ENCODE measurements at regions not wholly inside any gene's neighbourhood (a gene's known extent, or its start where the extent isn't known, plus 50 kb on each side); places are given as distances from the start of the nearest gene placed in this dataset.

DNA sequence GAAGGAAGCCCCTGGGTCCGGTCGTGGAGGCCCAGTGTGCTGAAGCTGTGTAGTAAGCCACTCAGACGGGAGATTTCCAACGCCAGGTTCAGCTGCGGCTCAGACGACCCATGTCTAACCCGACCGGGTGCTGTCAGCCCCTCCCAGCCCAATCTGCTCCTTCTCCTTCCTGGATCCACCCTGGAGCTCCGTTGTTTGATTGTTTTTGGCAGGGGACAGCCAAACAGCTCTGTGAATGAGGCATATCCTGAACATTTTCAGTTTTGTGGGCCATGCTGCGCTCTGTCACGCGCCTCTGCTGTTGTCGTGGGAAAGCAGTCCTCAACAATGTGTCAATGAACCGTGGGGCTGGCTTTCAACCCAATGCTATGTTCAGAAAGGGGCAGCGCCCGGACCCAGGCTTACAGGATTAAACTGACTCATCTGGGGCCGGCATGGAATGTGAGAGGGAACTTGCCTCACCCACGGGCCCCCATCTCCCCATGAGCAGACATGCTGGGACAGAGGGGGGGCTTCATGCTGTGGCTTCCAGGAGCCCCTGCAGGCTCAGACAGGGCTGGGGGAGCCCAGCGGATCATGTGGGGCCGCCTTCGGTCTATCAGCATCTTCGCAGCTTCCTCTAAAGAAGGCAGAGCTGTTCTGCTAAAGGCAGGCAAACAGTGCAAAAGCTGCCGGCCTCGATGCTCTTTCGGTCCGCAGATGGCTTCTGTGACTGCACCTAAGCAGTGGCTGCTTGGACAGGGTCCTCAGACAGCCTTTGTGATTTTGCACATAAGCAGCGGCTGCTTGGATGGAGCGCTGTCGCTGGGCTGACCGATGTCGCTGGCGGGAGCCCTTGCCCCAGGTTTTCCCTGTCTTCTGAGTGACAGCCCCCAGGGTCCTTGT, 101.7 kb downstream of the RIPK4 start:
- no peaks in the 10 kb centered on the region for H3K4me1 ChIP-seq
- no peak for TF ChIP-seq CTCF (IDR thresholded peaks at IDR 0.05; ENCODE audit: low read depth, low read length)
- no peak for DNase-seq
- H3K9me3 ChIP-seq: no peaks in the 10 kb centered on the region
- no peaks in the 10 kb centered on the region for H3K27me3 ChIP-seq
- no peaks in the 10 kb centered on the region for H3K36me3 ChIP-seq
- H3K4me3 ChIP-seq (ENCODE audit: low read depth, low read length): no peak overlapping the region

GRCh38 chr21:41663805-41664788, 102.8 kb downstream of the RIPK4 start:
- DNase-seq: no peak
- H3K27me3 ChIP-seq: no peaks in the 10 kb centered on the region
- H3K4me3 ChIP-seq (ENCODE audit: low read depth, low read length): no peak overlapping the region
- H3K9me3 ChIP-seq: no peaks in the 10 kb centered on the region
- no peaks in the 10 kb centered on the region for H3K36me3 ChIP-seq
- TF ChIP-seq CTCF (IDR thresholded peaks at IDR 0.05; ENCODE audit: low read depth, low read length): no peak
- H3K4me1 ChIP-seq: no peaks in the 10 kb centered on the region

GRCh38 chr21:41662761-41663160, 104.1 kb downstream of the RIPK4 start:
- Histone ChIP-seq H3K4me3 (ENCODE audit: low read depth, low read length) (no peak overlapping the region), H3K27me3 (no peaks in the 10 kb centered on the region), H3K4me1 (no peaks in the 10 kb centered on the region), H3K36me3 (no peaks in the 10 kb centered on the region), H3K9me3 (no peaks in the 10 kb centered on the region)
- DNase-seq: no peak
- TF ChIP-seq CTCF (IDR thresholded peaks at IDR 0.05; ENCODE audit: low read depth, low read length): no peak

DNA sequence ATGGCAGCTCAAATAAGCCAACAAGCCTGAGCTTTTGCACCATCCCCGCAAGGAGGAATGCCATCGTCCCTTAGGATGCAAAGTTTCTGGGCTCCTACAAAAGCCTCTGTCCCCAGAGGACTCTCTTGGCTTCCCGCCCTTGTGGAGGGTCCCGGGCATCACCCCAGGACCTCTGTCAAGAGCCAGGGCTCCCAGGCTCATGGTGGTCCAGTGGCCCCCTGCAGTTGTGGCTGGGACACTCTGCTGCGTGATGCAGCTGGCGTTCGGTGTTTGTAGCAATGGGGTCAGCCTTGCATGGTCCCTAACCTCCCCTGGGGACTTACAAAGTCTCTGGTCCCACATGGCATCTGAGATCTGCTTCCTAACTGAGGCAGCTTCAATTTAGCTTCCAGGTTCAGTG, 104.7 kb downstream of the RIPK4 start:
- Histone ChIP-seq H3K4me1 (no peaks in the 10 kb centered on the region), H3K36me3 (no peaks in the 10 kb centered on the region), H3K27me3 (no peaks in the 10 kb centered on the region), H3K9me3 (no peaks in the 10 kb centered on the region), H3K4me3 (ENCODE audit: low read depth, low read length) (no peak overlapping the region)
- no peak for TF ChIP-seq CTCF (IDR thresholded peaks at IDR 0.05; ENCODE audit: low read depth, low read length)
- no peak for DNase-seq

DNA sequence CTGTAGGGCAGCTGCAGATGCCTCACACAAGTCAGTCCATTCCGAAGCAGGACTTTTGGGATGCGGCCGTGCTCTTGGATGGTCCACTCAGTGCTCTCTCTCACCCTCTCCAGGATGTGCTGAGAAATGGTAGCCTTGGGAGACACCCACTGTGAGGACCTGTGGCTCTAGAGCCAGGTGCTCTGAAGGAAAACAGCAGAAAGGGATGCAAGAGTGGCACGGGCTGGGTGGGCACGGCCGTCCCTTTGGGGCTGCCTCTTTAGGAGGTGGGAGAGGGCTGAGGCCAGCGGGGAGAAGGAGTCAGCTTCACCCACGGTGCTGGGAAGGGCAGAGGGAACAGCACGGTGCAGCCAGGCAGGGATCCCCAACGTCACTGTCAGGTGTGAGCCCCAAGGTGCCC, 106.1 kb downstream of the RIPK4 start:
- H3K4me1 ChIP-seq: no peaks in the 10 kb centered on the region
- no peak for DNase-seq
- TF ChIP-seq CTCF (IDR thresholded peaks at IDR 0.05; ENCODE audit: low read depth, low read length): no peak
- no peaks in the 10 kb centered on the region for H3K9me3 ChIP-seq
- H3K36me3 ChIP-seq: no peaks in the 10 kb centered on the region
- H3K27me3 ChIP-seq: no peaks in the 10 kb centered on the region
- no peak overlapping the region for H3K4me3 ChIP-seq (ENCODE audit: low read depth, low read length)
